ENCODE measurements at regions not wholly inside any gene's neighbourhood (a gene's known extent, or its start where the extent isn't known, plus 50 kb on each side); places are given as distances from the start of the nearest gene placed in this dataset.

GRCh38 chr2:38233231-38233983, 143.7 kb downstream of the ATL2 start:
- H3K27me3 Mint-ChIP-seq (ENCODE audit: low read depth in 2 of 2), result peaks cover 32 to 37% of the 10 kb centered on the region in 2 donors
- Histone ChIP-seq H3K4me3 (ENCODE audit: low read length) (no peak overlapping the region), H3K36me3 (ENCODE audit: control insufficient read depth, insufficient read depth, low read length) (no peaks in the 10 kb centered on the region), H3K4me1 (ENCODE audit: control insufficient read depth, insufficient read depth, low read length) (no peaks in the 10 kb centered on the region), H3K9me3 (ENCODE audit: control insufficient read depth, insufficient read depth, low read length) (no peaks in the 10 kb centered on the region), H3K27ac (ENCODE audit: low read length) (no peak overlapping the region), H3K27me3 (ENCODE audit: control insufficient read depth, insufficient read depth, low read length) (peaks cover 10% of the 10 kb centered on the region)
- no peak overlapping the region for H3K27ac Mint-ChIP-seq
- H3K36me3 Mint-ChIP-seq, result no peaks in the 10 kb centered on the region
- WGBS (ENCODE audit: insufficient coverage), result 92% methylated on average over 8 of the region's 9 CpGs
- H3K4me1 Mint-ChIP-seq, result no peaks in the 10 kb centered on the region
- peaks cover 0 to 2% of the 10 kb centered on the region in 2 donors for H3K9me3 Mint-ChIP-seq
- DNase-seq, result no peak
- H3K4me3 Mint-ChIP-seq, result no peak overlapping the region
- no peak for ATAC-seq
- no peak for TF ChIP-seq CTCF (IDR thresholded peaks at IDR 0.05)
- intact Hi-C loops (cut with micrococcal nuclease), result no loop called here

GRCh38 chr2:38232454-38232853, 144.6 kb downstream of the ATL2 start:
- no peak overlapping the region for H3K27ac ChIP-seq (ENCODE audit: low read length)
- H3K4me1 Mint-ChIP-seq, result no peaks in the 10 kb centered on the region
- H3K27me3 Mint-ChIP-seq (ENCODE audit: low read depth in 2 of 2), result peaks cover 32 to 45% of the 10 kb centered on the region in 2 donors
- no peaks in the 10 kb centered on the region for H3K9me3 ChIP-seq (ENCODE audit: control insufficient read depth, insufficient read depth, low read length)
- no peak for TF ChIP-seq CTCF (IDR thresholded peaks at IDR 0.05)
- H3K4me3 ChIP-seq (ENCODE audit: low read length), result no peak overlapping the region
- H3K4me1 ChIP-seq (ENCODE audit: control insufficient read depth, insufficient read depth, low read length), result no peaks in the 10 kb centered on the region
- no peak overlapping the region for H3K4me3 Mint-ChIP-seq
- no peaks in the 10 kb centered on the region for H3K36me3 ChIP-seq (ENCODE audit: control insufficient read depth, insufficient read depth, low read length)
- DNase-seq (no peak), ATAC-seq (no peak)
- H3K27ac Mint-ChIP-seq, result no peak overlapping the region
- H3K36me3 Mint-ChIP-seq, result no peaks in the 10 kb centered on the region
- H3K27me3 ChIP-seq (ENCODE audit: control insufficient read depth, insufficient read depth, low read length), result peaks cover 11% of the 10 kb centered on the region
- intact Hi-C loops (cut with micrococcal nuclease), result no loop called here
- H3K9me3 Mint-ChIP-seq, result peaks cover 0 to 2% of the 10 kb centered on the region in 2 donors
- 94% methylated on average over 1 of the region's 1 CpG for WGBS (ENCODE audit: insufficient coverage)

- H3K36me3 Mint-ChIP-seq, result no peaks in the 10 kb centered on the region
- H3K27me3 Mint-ChIP-seq (ENCODE audit: low read depth in 2 of 2), result peaks cover 34 to 61% of the 10 kb centered on the region in 2 donors
- intact Hi-C loops (cut with micrococcal nuclease), result no loop called here
- no peaks in the 10 kb centered on the region for H3K4me1 Mint-ChIP-seq
- no peak for ATAC-seq
- no peak for DNase-seq
- Histone ChIP-seq H3K27ac (ENCODE audit: low read length) (no peak overlapping the region), H3K36me3 (ENCODE audit: control insufficient read depth, insufficient read depth, low read length) (no peaks in the 10 kb centered on the region), H3K9me3 (ENCODE audit: control insufficient read depth, insufficient read depth, low read length) (no peaks in the 10 kb centered on the region), H3K4me1 (ENCODE audit: control insufficient read depth, insufficient read depth, low read length) (no peaks in the 10 kb centered on the region), H3K4me3 (ENCODE audit: low read length) (no peak overlapping the region), H3K27me3 (ENCODE audit: control insufficient read depth, insufficient read depth, low read length) (peaks cover 14% of the 10 kb centered on the region)
- no peak overlapping the region for H3K4me3 Mint-ChIP-seq
- 59% methylated on average over 3 of the region's 4 CpGs for WGBS (ENCODE audit: insufficient coverage)
- no peak for TF ChIP-seq CTCF (IDR thresholded peaks at IDR 0.05)
- H3K9me3 Mint-ChIP-seq, result peaks cover 0 to 2% of the 10 kb centered on the region in 2 donors
- H3K27ac Mint-ChIP-seq, result no peak overlapping the region
Measured at GRCh38 chr2:38230756-38231155, 146.3 kb downstream of the ATL2 start.

GRCh38 chr2:38228753-38229152, 148.3 kb downstream of the ATL2 start:
- Histone ChIP-seq H3K27ac (ENCODE audit: low read length) (no peak overlapping the region), H3K36me3 (ENCODE audit: control insufficient read depth, insufficient read depth, low read length) (no peaks in the 10 kb centered on the region), H3K27me3 (ENCODE audit: control insufficient read depth, insufficient read depth, low read length) (peaks cover 16% of the 10 kb centered on the region), H3K9me3 (ENCODE audit: control insufficient read depth, insufficient read depth, low read length) (no peaks in the 10 kb centered on the region), H3K4me3 (ENCODE audit: low read length) (no peak overlapping the region), H3K4me1 (ENCODE audit: control insufficient read depth, insufficient read depth, low read length) (no peaks in the 10 kb centered on the region)
- Mint-ChIP-seq H3K27ac (no peak overlapping the region), H3K4me1 (no peaks in the 10 kb centered on the region), H3K9me3 (no peaks in the 10 kb centered on the region), H3K27me3 (ENCODE audit: low read depth in 2 of 2) (peaks cover 41 to 69% of the 10 kb centered on the region in 2 donors), H3K36me3 (no peaks in the 10 kb centered on the region), H3K4me3 (no peak overlapping the region)
- DNase-seq, result no peak
- intact Hi-C loops (cut with micrococcal nuclease), result no loop called here
- no peak for ATAC-seq
- no peak for TF ChIP-seq CTCF (IDR thresholded peaks at IDR 0.05)

All from natural killer cell (primary cell).